ENCODE measurements at regions not wholly inside any gene's neighbourhood (a gene's known extent, or its start where the extent isn't known, plus 50 kb on each side); places are given as distances from the start of the nearest gene placed in this dataset.
"Not testable (repeated sequence)": the region's sequence is repeated elsewhere in the genome, so short reads cannot be mapped to it uniquely, and the experiment has no call there.

DNA sequence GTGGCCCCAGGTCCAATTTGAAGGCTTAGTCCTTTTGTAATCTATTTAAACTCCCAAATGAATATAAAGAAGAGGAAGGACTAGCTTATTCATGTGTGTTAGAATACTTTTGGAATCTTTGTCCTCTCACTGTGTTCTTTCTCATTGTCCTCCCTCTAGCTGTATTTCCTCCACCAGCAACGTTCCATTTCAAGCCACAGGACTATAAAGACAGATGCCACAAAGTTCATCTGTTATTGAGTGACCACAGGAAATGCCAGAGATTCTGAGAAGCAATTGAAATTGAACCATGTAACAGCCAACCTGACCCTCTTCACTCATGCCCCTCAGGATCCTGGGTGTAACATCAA, 336.6 kb upstream of the API5 start:
- DNase-seq (ENCODE audit: low read depth) = no peak

GRCh38 chr11:42976636-42977217, 335.1 kb upstream of the API5 start:
- no peak for DNase-seq (ENCODE audit: low read depth)

DNA sequence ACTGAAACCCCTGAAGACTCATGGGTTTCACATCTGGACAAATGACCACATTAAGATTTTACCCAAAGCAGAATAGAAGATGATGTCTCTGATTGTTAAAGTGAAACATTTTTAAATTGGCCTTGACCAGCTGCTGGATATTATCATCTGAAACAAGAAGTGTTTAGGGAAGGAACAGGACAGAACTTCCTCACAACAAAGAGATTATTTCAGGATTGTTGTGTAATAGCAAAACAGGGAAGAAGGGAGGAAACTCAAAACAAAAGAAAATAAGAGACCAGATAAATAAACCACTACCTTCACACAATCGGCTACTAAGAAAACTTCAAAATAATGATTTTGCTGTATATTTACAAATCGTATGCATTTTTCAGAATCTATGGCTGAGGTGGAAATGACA, 319.2 kb upstream of the API5 start:
- no peak for DNase-seq (ENCODE audit: low read depth)

DNA sequence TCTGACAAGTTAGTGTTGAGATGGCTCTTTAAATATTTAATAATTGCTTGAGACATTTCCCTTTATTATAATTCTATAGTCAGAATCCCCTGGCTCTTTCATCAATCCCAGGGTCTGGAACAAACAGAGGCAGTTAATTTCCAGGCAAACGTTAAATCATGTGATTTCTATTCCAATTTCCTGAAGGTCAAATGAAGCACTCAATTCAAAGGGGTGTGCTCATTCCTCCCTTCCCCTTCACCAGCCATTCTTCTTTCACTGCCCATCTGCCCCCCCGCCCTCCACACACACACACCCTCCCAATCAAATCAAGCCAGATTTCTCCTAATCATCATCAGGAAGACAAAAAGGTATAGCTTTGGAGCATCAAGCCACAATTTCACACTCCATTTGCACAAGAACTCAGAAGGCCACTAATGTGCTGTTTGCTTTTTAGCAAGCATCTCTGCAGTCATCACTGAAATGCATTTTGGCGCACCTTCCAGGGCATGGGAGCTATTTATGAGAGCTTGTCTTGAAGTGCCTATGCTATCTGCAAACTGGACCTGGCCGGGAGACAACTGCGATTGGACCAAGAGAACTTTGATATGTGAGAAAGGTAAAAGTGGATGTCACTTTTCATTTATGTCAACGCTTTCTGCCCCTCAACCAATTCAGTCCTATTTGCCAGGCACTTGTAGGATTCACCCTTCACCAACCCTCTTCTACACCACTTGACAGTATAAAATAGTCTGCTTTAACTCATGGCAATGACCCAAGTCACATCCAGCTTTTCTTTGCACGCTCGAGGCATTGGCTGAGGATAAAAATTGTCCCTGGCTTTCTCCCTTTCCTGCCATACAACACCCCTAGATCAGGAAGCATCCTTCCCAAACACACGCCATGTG, 315.1 kb upstream of the API5 start:
- DNase-seq (ENCODE audit: low read depth) = no peak

- DNase-seq (ENCODE audit: low read depth) = not testable (repeated sequence)
These were observed 306.9 kb upstream of the API5 start for GRCh38 chr11:43004879-43005278.

DNA sequence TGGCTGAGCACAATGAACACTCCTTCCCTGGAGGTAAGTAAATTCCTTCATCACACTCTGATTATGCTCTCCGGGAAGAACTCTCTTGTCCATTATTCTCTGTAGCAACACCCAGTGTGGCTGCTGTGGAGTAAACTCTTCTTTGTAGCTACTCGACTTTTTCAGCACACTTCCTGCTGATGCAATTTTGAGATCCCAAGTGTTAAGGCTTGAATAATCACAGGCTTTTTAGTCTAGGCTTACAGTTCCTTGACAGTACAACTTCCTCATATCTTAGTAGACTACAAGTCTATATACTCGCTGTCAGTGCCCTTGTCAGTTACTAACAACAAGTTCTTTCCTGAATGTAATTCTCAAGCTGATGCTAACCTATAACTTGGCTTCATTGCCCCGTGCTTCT, 301.8 kb upstream of the API5 start:
- DNase-seq (ENCODE audit: low read depth) = no peak

- DNase-seq (ENCODE audit: low read depth) = no peak
These were observed 299.2 kb upstream of the API5 start for GRCh38 chr11:43012606-43013005.

DNA sequence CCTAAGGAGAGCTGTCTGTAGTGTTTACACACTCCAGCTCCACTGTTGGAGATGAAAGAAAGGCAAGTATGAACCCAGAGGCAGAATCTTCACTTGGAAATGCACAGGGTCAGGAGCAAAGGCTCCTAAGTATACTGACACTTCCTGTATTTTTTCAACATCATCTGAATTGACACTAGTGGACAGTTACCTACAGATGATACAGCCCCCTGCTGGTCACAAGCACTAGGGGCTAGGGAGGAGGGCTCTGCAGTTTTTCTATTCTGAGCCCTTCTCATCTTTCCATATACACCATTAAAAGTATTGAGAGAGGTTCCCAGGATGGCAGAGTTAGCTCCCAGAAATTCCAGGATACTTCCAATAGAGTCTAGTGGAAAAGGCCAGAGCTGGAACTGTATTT, 290.3 kb upstream of the API5 start:
- no peak for DNase-seq (ENCODE audit: low read depth)

DNA sequence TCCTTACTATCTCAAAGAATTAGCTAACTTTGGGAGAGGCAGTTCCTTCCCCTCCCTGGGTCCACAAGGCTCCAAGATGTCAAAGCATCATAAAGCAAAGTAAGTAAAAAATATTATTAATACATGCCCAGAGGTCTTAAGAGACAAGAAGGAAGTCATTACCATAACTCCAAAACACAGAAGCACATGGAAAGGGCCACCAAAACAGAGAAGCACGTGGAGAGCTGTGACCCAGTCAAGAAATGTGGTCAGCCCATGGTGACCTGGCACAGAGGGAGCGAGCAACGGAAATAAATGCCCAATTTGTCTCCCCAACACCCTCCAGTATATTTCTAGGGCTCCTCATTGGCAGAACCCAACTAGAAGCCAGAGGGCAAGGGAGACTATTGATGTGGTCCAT, 277.5 kb upstream of the API5 start:
- no peak for DNase-seq (ENCODE audit: low read depth)

DNA sequence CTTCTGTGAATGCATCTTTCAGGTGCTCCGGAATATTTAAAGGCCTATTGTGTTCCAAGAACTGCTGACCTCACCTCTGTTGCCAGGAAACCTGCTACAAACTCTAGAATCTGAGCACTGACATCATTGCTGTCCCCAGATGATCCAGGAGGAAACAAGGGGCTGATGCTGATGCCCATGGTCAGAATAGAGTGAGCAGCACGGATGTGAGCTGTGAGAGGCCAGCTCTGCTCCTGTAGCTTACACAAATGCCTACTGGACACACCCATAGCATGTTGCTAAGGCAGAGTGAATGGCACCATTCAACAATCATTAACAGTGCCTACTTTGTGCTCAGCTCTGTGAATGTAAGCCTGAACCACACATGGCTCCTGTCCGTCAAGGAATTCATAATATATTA, 276.7 kb upstream of the API5 start:
- no peak for DNase-seq (ENCODE audit: low read depth)

- no peak for DNase-seq (ENCODE audit: low read depth)
These were observed 258.0 kb upstream of the API5 start for GRCh38 chr11:43053638-43054412.

GRCh38 chr11:43067681-43068080, 244.1 kb upstream of the API5 start:
- DNase-seq (ENCODE audit: low read depth) = no peak

DNA sequence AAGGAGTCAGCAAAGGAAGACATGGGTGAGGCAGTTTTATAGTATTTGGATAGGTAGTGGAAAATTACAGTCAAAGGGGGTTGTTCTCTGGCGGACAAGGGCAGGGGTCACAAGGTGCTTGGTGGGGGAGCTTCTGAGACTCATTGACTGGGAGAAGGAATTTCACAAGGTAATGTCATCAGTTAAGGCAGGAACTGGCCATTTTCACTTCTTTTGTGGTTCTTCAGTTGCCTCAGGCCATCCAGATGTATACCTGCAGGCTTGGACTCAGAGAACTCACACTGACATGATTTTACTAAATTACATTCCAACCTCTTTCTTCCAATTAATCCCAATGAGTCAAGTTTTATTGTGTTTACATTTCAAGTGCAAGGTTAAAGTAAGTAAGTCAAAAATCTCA, 240.5 kb upstream of the API5 start:
- DNase-seq (ENCODE audit: low read depth) = no peak

DNA sequence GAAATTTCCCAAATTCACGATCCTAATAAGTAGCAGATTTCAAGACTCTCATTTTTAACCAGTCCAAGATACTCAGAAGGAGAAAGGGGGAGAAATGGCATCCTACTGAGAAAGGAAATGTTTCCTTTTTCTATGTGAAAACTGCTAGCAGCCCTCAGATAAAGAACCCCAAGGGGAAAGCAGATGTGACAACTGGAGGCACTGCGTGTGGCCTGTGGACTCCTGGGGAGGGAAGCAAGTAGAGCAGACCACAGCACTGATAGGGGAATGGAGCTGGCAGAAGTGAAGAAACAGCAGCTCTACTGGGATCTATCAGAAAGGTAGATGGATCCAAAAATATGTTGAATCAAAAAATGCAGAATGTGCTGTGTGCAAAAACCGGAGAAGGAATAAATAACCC, 239.7 kb upstream of the API5 start:
- DNase-seq (ENCODE audit: low read depth) = no peak

GRCh38 chr11:43072911-43073310, 238.9 kb upstream of the API5 start:
- no peak for DNase-seq (ENCODE audit: low read depth)

- DNase-seq (ENCODE audit: low read depth) = no peak
These were observed 237.0 kb upstream of the API5 start for GRCh38 chr11:43074810-43075209.

DNA sequence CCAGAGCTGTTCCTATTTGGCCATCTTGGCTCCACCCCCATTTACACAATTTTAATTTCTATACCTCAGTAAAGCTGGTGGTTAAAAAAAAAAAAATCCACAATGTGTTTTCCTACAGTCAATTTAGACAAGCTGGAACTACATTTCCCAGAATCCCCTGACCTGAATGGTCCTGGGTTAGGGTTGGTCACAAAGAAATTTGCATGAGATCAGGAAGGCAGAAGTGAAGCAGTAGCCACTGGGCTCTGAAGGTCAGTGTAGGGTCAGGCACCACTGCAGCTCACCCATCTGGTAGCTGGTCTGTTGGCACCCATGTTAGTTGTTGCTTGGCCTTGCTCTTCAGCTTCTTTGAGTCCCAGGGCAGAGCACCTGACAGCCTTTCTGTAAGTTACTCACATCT, 210.7 kb upstream of the API5 start:
- no peak for DNase-seq (ENCODE audit: low read depth)

- DNase-seq (ENCODE audit: low read depth) = no peak
These were observed 195.7 kb upstream of the API5 start for GRCh38 chr11:43116071-43116470.

- no peak for DNase-seq (ENCODE audit: low read depth)
These were observed 192.4 kb upstream of the API5 start for GRCh38 chr11:43119275-43119970.

GRCh38 chr11:43122546-43122945, 189.2 kb upstream of the API5 start:
- no peak for DNase-seq (ENCODE audit: low read depth)

- no peak for DNase-seq (ENCODE audit: low read depth)
These were observed 188.4 kb upstream of the API5 start for GRCh38 chr11:43123443-43123842.

- no peak for DNase-seq (ENCODE audit: low read depth)
These were observed 187.4 kb upstream of the API5 start for GRCh38 chr11:43124272-43124935.

Data from RPMI7951 (cell line).